ENCODE measurements at regions not wholly inside any gene's neighbourhood (a gene's known extent, or its start where the extent isn't known, plus 50 kb on each side); places are given as distances from the start of the nearest gene placed in this dataset.

- no peaks in the 10 kb centered on the region for H3K4me1 ChIP-seq (ENCODE audit: control extremely low read depth in 1 of 4, control insufficient read depth in 4 of 4, insufficient read depth in 4 of 4, low read length in 3 of 4)
- POLR2A ChIA-PET, result no interaction called here
- H3K9me3 ChIP-seq (ENCODE audit: control extremely low read depth in 1 of 5, control insufficient read depth in 4 of 5, insufficient read depth in 2 of 5, low read depth in 1 of 5, low read length in 4 of 5), result no peaks in the 10 kb centered on the region
- CTCF ChIA-PET, result no interaction called here
- H3K27me3 ChIP-seq (replicated peaks in 2 of 5; ENCODE audit: control insufficient read depth in 4 of 5, insufficient read depth in 5 of 5, low read length in 4 of 5), result peaks cover 0 to 4% (median 2%) of the 10 kb centered on the region in 5 experiments
- H3K27ac ChIP-seq (ENCODE audit: insufficient read depth in 1 of 2, low read depth in 1 of 2, low read length in 2 of 2, poor library complexity in 1 of 2, severe bottlenecking in 2 of 2), result no peak overlapping the region
- H3K36me3 ChIP-seq (ENCODE audit: control insufficient read depth in 4 of 4, insufficient read depth in 4 of 4, low read length in 3 of 4), result no peaks in the 10 kb centered on the region
- no peak for DNase-seq
- H3K4me3 ChIP-seq (ENCODE audit: control insufficient read depth in 1 of 7, extremely low read depth in 1 of 7, insufficient read depth in 4 of 7, low read depth in 2 of 7, low read length in 6 of 7), result no peak overlapping the region
- 100% methylated on average over 1 of the region's 5 CpGs for WGBS (ENCODE audit: insufficient coverage)
These were observed 300.4 kb downstream of the SNAPC1 start for GRCh38 chr14:62062645-62063044.

DNA sequence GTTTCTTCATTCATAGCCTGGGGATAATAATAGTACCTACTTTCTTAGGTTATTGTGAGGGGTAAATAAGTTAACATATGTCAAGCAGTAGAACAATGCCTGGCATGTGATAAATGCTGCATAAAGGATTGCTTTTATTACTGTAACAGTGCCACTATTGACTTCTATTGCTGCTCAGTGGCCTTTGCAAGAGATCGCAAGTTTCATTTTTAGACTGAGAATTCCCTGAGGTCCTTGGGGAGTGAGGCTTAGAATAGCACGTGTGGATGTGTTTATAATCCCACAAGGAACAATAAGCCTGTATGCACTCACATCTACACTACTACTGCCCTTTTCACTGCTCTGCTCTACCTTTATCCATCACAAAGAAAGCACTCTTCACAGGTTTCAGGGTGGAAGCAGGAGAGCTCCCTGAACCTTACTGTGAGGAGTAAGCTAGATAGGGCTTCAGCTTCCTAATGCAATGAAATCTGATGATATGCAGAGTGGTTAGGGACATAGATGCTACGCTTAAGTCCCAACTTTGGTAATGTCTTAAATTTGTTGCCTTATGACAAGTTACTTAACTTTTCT, 302.6 kb downstream of the SNAPC1 start:
- Histone ChIP-seq H3K27me3 (replicated peaks in 2 of 5; ENCODE audit: control insufficient read depth in 4 of 5, insufficient read depth in 5 of 5, low read length in 4 of 5) (peaks cover 0 to 4% (median 2%) of the 10 kb centered on the region in 5 experiments), H3K4me3 (ENCODE audit: control insufficient read depth in 1 of 7, extremely low read depth in 1 of 7, insufficient read depth in 4 of 7, low read depth in 2 of 7, low read length in 6 of 7) (peak overlapping the region in 1 of 7 experiments; percentile 13), H3K36me3 (ENCODE audit: control insufficient read depth in 4 of 4, insufficient read depth in 4 of 4, low read length in 3 of 4) (no peaks in the 10 kb centered on the region), H3K9me3 (ENCODE audit: control extremely low read depth in 1 of 5, control insufficient read depth in 4 of 5, insufficient read depth in 2 of 5, low read depth in 1 of 5, low read length in 4 of 5) (no peaks in the 10 kb centered on the region), H3K4me1 (ENCODE audit: control extremely low read depth in 1 of 4, control insufficient read depth in 4 of 4, insufficient read depth in 4 of 4, low read length in 3 of 4) (no peaks in the 10 kb centered on the region), H3K27ac (ENCODE audit: insufficient read depth in 1 of 2, low read depth in 1 of 2, low read length in 2 of 2, poor library complexity in 1 of 2, severe bottlenecking in 2 of 2) (no peak overlapping the region)
- POLR2A ChIA-PET, result no interaction called here
- no CpG with 5 or more reads among the region's 3 CpGs for WGBS (ENCODE audit: insufficient coverage)
- no peak for DNase-seq
- CTCF ChIA-PET, result no interaction called here

DNA sequence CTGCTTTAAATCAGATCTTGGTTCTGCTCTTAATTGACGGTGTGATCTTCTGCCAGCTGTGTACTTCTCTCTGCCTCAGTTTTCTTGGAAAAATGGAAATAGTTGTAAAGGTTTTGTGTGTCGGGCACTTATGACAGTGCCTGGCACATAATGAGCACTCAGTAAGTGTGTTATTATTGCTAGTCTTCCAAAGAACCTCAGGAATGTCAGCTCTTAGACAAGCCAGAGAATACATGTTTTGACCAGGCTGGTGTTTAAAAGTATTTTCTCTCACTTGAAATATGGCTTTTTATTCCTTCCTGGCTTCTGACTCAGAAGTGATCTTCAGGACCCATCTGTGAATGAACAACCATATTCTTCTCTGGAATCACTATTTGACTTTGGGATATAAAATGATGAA, 304.1 kb downstream of the SNAPC1 start:
- no peaks in the 10 kb centered on the region for H3K36me3 ChIP-seq (ENCODE audit: control insufficient read depth in 4 of 4, insufficient read depth in 4 of 4, low read length in 3 of 4)
- H3K27me3 ChIP-seq (replicated peaks in 2 of 5; ENCODE audit: control insufficient read depth in 4 of 5, insufficient read depth in 5 of 5, low read length in 4 of 5), result peaks cover 0 to 4% (median 2%) of the 10 kb centered on the region in 5 experiments
- CTCF ChIA-PET, result no interaction called here
- no peak overlapping the region for H3K4me3 ChIP-seq (ENCODE audit: control insufficient read depth in 1 of 7, extremely low read depth in 1 of 7, insufficient read depth in 4 of 7, low read depth in 2 of 7, low read length in 6 of 7)
- WGBS (ENCODE audit: insufficient coverage), result 100% methylated on average over 1 of the region's 2 CpGs
- no peaks in the 10 kb centered on the region for H3K9me3 ChIP-seq (ENCODE audit: control extremely low read depth in 1 of 5, control insufficient read depth in 4 of 5, insufficient read depth in 2 of 5, low read depth in 1 of 5, low read length in 4 of 5)
- POLR2A ChIA-PET, result no interaction called here
- no peak overlapping the region for H3K27ac ChIP-seq (ENCODE audit: insufficient read depth in 1 of 2, low read depth in 1 of 2, low read length in 2 of 2, poor library complexity in 1 of 2, severe bottlenecking in 2 of 2)
- H3K4me1 ChIP-seq (ENCODE audit: control extremely low read depth in 1 of 4, control insufficient read depth in 4 of 4, insufficient read depth in 4 of 4, low read length in 3 of 4), result no peaks in the 10 kb centered on the region
- no peak for DNase-seq

DNA sequence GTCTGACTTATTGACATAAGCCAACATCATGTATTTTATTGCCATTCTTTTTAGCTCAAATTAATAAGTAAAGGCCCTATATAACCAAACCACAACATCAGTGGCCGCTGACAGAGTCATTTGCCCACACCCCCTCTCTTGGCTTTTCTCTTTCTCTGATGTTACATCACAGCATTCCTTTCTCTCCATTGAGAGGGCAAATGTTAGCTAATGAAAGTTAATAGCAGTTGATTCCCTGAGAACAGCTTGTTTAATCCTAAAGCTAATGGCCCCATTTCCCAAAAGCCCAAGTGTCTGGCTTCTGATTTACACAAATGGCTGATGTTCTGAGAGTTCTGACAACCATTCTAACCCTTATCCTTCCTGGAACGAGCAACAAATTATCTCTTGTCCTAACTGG, 308.8 kb downstream of the SNAPC1 start:
- Histone ChIP-seq H3K27ac (ENCODE audit: insufficient read depth in 1 of 2, low read depth in 1 of 2, low read length in 2 of 2, poor library complexity in 1 of 2, severe bottlenecking in 2 of 2) (no peak overlapping the region), H3K4me1 (ENCODE audit: control extremely low read depth in 1 of 4, control insufficient read depth in 4 of 4, insufficient read depth in 4 of 4, low read length in 3 of 4) (no peaks in the 10 kb centered on the region), H3K36me3 (ENCODE audit: control insufficient read depth in 4 of 4, insufficient read depth in 4 of 4, low read length in 3 of 4) (no peaks in the 10 kb centered on the region), H3K4me3 (ENCODE audit: control insufficient read depth in 1 of 7, extremely low read depth in 1 of 7, insufficient read depth in 4 of 7, low read depth in 2 of 7, low read length in 6 of 7) (no peak overlapping the region), H3K27me3 (replicated peaks in 2 of 5; ENCODE audit: control insufficient read depth in 4 of 5, insufficient read depth in 5 of 5, low read length in 4 of 5) (peaks cover 0 to 2% (median 0%) of the 10 kb centered on the region in 5 experiments), H3K9me3 (ENCODE audit: control extremely low read depth in 1 of 5, control insufficient read depth in 4 of 5, insufficient read depth in 2 of 5, low read depth in 1 of 5, low read length in 4 of 5) (no peaks in the 10 kb centered on the region)
- no peak for DNase-seq
- WGBS (ENCODE audit: insufficient coverage), result no CpG with 5 or more reads among the region's 2 CpGs
- ChIA-PET CTCF (no interaction called here), POLR2A (no interaction called here)

DNA sequence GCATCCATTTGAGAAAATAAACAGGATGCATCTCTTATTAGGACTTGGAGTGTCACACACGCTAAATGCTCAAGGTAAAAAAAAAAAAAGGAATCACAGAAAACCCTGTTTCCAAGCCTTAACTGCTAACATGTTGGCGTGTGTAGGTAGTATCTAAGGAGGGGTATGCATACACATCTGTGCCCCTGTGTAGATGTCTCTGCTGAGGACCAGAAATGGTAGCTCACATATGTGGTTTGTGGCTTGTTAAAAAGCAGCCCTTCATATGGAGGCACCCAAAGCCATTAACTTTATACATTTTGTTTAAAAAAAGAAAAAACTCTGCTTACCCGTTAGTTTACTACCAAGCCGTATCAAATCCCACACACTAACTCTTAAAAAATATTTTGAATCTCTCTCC, 314.1 kb downstream of the SNAPC1 start:
- ChIA-PET POLR2A (no interaction called here), CTCF (interaction anchor here (1.0 kb wide), 1 partner anchor 41 kb away, joined by 4 read pairs; no protein-coding TSS in a partner anchor)
- 100% methylated on average over 1 of the region's 4 CpGs for WGBS (ENCODE audit: insufficient coverage)
- Histone ChIP-seq H3K9me3 (ENCODE audit: control extremely low read depth in 1 of 5, control insufficient read depth in 4 of 5, insufficient read depth in 2 of 5, low read depth in 1 of 5, low read length in 4 of 5) (no peaks in the 10 kb centered on the region), H3K4me1 (ENCODE audit: control extremely low read depth in 1 of 4, control insufficient read depth in 4 of 4, insufficient read depth in 4 of 4, low read length in 3 of 4) (peaks cover 9 to 12% (median 10%) of the 10 kb centered on the region in 4 experiments), H3K4me3 (ENCODE audit: control insufficient read depth in 1 of 7, extremely low read depth in 1 of 7, insufficient read depth in 4 of 7, low read depth in 2 of 7, low read length in 6 of 7) (no peak overlapping the region), H3K27ac (ENCODE audit: insufficient read depth in 1 of 2, low read depth in 1 of 2, low read length in 2 of 2, poor library complexity in 1 of 2, severe bottlenecking in 2 of 2) (no peak overlapping the region), H3K36me3 (ENCODE audit: control insufficient read depth in 4 of 4, insufficient read depth in 4 of 4, low read length in 3 of 4) (no peaks in the 10 kb centered on the region), H3K27me3 (replicated peaks in 2 of 5; ENCODE audit: control insufficient read depth in 4 of 5, insufficient read depth in 5 of 5, low read length in 4 of 5) (no peaks in the 10 kb centered on the region)
- no peak for DNase-seq

DNA sequence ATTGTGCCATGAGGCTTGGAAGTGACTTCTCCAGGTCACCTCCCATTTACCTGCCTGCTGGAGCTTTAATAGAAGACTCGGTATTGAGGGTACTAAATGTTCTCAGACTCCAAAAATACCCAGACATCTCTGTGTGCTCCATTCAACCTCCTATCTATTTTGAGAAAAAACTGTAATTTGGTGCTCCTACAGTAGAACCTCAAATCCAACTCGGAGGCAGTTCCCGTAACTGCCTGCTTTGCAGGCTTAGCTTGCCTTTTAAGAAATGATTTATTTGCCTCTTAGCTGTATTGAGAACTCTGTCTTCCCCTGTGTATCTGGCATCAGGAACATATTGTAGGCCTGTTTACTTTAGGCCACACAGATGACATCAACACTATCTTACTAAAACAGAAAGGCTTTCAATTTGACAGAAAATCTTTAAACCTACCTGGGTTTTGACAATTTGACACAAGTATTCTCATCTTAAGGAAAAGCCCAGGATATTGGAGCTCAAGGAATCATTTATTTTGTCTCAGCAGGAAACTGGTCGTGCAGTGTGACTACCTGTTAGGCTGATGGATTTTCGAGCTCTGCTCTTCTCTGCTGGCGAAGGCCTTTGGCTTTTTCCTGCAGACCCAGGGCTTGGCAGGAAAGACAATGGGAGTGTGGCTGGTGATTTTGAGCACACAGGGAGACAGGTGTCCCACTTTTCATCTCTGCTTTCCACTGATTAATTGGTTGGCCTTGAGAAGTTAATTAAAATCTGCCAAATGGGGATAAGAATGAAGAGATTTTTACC, 314.8 kb downstream of the SNAPC1 start:
- DNase-seq, result peak in 1 of 3 donors; percentile 2
- Histone ChIP-seq H3K27me3 (replicated peaks in 2 of 5; ENCODE audit: control insufficient read depth in 4 of 5, insufficient read depth in 5 of 5, low read length in 4 of 5) (no peaks in the 10 kb centered on the region), H3K36me3 (ENCODE audit: control insufficient read depth in 4 of 4, insufficient read depth in 4 of 4, low read length in 3 of 4) (no peaks in the 10 kb centered on the region), H3K27ac (ENCODE audit: insufficient read depth in 1 of 2, low read depth in 1 of 2, low read length in 2 of 2, poor library complexity in 1 of 2, severe bottlenecking in 2 of 2) (no peak overlapping the region), H3K4me1 (ENCODE audit: control extremely low read depth in 1 of 4, control insufficient read depth in 4 of 4, insufficient read depth in 4 of 4, low read length in 3 of 4) (peaks cover 9 to 12% (median 10%) of the 10 kb centered on the region in 4 experiments), H3K4me3 (ENCODE audit: control insufficient read depth in 1 of 7, extremely low read depth in 1 of 7, insufficient read depth in 4 of 7, low read depth in 2 of 7, low read length in 6 of 7) (no peak overlapping the region), H3K9me3 (ENCODE audit: control extremely low read depth in 1 of 5, control insufficient read depth in 4 of 5, insufficient read depth in 2 of 5, low read depth in 1 of 5, low read length in 4 of 5) (no peaks in the 10 kb centered on the region)
- ChIA-PET POLR2A (no interaction called here), CTCF (interaction anchor here (1.0 to 1.4 kb wide), 4 partner anchors 10 to 49 kb away, joined by 3 to 4 read pairs (median 4); no protein-coding TSS in a partner anchor)
- 62% methylated on average over 5 of the region's 6 CpGs for WGBS (ENCODE audit: insufficient coverage)

DNA sequence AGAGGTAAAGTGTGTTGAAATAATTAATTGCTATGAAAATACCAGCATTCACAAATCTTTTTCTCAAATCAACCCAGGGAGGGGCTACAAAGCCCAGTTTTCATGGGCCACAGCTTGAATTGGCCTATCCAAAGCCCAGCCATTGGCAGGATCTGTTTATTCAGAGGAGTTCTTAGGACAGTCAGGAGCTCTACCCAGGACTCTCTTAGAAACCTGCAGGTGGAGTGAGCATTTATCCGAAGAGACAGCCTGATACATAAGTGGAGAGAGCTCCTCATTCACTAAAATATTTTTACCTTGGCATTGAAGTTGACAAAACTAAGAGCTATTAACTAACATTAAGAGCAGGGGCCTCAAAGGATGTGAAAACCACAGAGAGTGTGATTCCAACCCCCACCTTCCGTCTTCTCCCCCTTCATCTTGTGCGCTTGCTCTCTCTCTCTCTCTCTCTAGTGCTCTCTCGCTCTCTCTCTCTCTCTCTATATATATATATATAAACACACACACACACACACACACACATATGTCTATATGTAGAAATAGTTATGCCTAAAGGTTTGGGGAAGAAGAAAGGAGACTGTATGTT, 315.5 kb downstream of the SNAPC1 start:
- DNase-seq, result peak; percentile 21 to 62 (median 31)
- 17% methylated on average over 1 of the region's 4 CpGs for WGBS (ENCODE audit: insufficient coverage)
- CTCF ChIA-PET, result interaction anchor here (1.0 to 1.4 kb wide), 3 partner anchors 9 to 48 kb away, joined by 3 to 4 read pairs (median 3); no protein-coding TSS in a partner anchor
- peaks cover 9 to 12% (median 10%) of the 10 kb centered on the region in 4 experiments for H3K4me1 ChIP-seq (ENCODE audit: control extremely low read depth in 1 of 4, control insufficient read depth in 4 of 4, insufficient read depth in 4 of 4, low read length in 3 of 4)
- no peaks in the 10 kb centered on the region for H3K27me3 ChIP-seq (replicated peaks in 2 of 5; ENCODE audit: control insufficient read depth in 4 of 5, insufficient read depth in 5 of 5, low read length in 4 of 5)
- H3K9me3 ChIP-seq (ENCODE audit: control extremely low read depth in 1 of 5, control insufficient read depth in 4 of 5, insufficient read depth in 2 of 5, low read depth in 1 of 5, low read length in 4 of 5), result no peaks in the 10 kb centered on the region
- H3K27ac ChIP-seq (ENCODE audit: insufficient read depth in 1 of 2, low read depth in 1 of 2, low read length in 2 of 2, poor library complexity in 1 of 2, severe bottlenecking in 2 of 2), result no peak overlapping the region
- no peak overlapping the region for H3K4me3 ChIP-seq (ENCODE audit: control insufficient read depth in 1 of 7, extremely low read depth in 1 of 7, insufficient read depth in 4 of 7, low read depth in 2 of 7, low read length in 6 of 7)
- POLR2A ChIA-PET, result no interaction called here
- H3K36me3 ChIP-seq (ENCODE audit: control insufficient read depth in 4 of 4, insufficient read depth in 4 of 4, low read length in 3 of 4), result no peaks in the 10 kb centered on the region
